Activated T-cell treated with anti-CD3 and anti-CD28 coated beads for 24 hours (primary cell): ENCODE measurements at regions not wholly inside any gene's neighbourhood (a gene's known extent, or its start where the extent isn't known, plus 50 kb on each side); places are given as distances from the start of the nearest gene placed in this dataset.
"Not testable (repeated sequence)": the region's sequence is repeated elsewhere in the genome, so short reads cannot be mapped to it uniquely, and the experiment has no call there.

Source experiments
- DNase-seq: peaks from one replicate; pipeline ENCODE4 v3.0.0-alpha.2; 2020; ENCODE audit warnings: low read depth

GRCh38 chr2:236415684-236416444 is 151.7 kb upstream of the ASB18 start:
- no peak for DNase-seq

- no peak for DNase-seq
Observed at GRCh38 chr2:236417150-236417549, 152.5 kb upstream of the ACKR3 start.

- no peak for DNase-seq
Observed at GRCh38 chr2:236430584-236430983, 139.0 kb upstream of the ACKR3 start.

- DNase-seq = no peak
Observed at GRCh38 chr2:236434593-236434992, 135.0 kb upstream of the ACKR3 start.

GRCh38 chr2:236440110-236440881 is 129.3 kb upstream of the ACKR3 start:
- DNase-seq = no peak

GRCh38 chr2:236444187-236444586 is 125.4 kb upstream of the ACKR3 start:
- DNase-seq = no peak

GRCh38 chr2:236445678-236446077 is 123.9 kb upstream of the ACKR3 start:
- no peak for DNase-seq

- DNase-seq = no peak
Observed at GRCh38 chr2:236446521-236446920, 123.1 kb upstream of the ACKR3 start.

GRCh38 chr2:236449167-236449761 is 120.4 kb upstream of the ACKR3 start:
- no peak for DNase-seq

GRCh38 chr2:236452238-236452637 is 117.4 kb upstream of the ACKR3 start:
- DNase-seq = no peak

- no peak for DNase-seq
Observed at GRCh38 chr2:236454076-236454475, 115.5 kb upstream of the ACKR3 start.

GRCh38 chr2:236459393-236459792 is 110.2 kb upstream of the ACKR3 start:
- DNase-seq = no peak

GRCh38 chr2:236464140-236464539 is 105.5 kb upstream of the ACKR3 start:
- no peak for DNase-seq

- DNase-seq = no peak
Observed at GRCh38 chr2:236472720-236473495, 96.7 kb upstream of the ACKR3 start.

GRCh38 chr2:236473691-236474090 is 95.9 kb upstream of the ACKR3 start:
- DNase-seq = no peak

GRCh38 chr2:236479814-236480213 is 89.8 kb upstream of the ACKR3 start:
- DNase-seq = no peak

GRCh38 chr2:236483102-236483501 is 86.5 kb upstream of the ACKR3 start:
- DNase-seq = no peak

- DNase-seq = no peak
Observed at GRCh38 chr2:236485519-236485918, 84.1 kb upstream of the ACKR3 start.

- not testable (repeated sequence) for DNase-seq
Observed at GRCh38 chr2:236489083-236489482, 80.5 kb upstream of the ACKR3 start.

GRCh38 chr2:236489895-236490404 is 79.7 kb upstream of the ACKR3 start:
- no peak for DNase-seq

- no peak for DNase-seq
Observed at GRCh38 chr2:236496340-236496739, 73.3 kb upstream of the ACKR3 start.

- no peak for DNase-seq
Observed at GRCh38 chr2:236498369-236498768, 71.3 kb upstream of the ACKR3 start.
